OCI-LY1 (cell line): ENCODE measurements at regions not wholly inside any gene's neighbourhood (a gene's known extent, or its start where the extent isn't known, plus 50 kb on each side); places are given as distances from the start of the nearest gene placed in this dataset.

ENCODE experiments used
- H2AFZ ChIP-seq: fragments of 200-600 bp; sonication (generic), shearing (Covaris generic); 2 replicates; pipeline ENCODE4 v1.6.0; 2014; ENCODE audit warnings: antibody characterized with exemption, mild to moderate bottlenecking, low read length
- H3F3A ChIP-seq: fragments of 200-600 bp; sonication (generic), shearing (Covaris generic); 2 replicates; pipeline ENCODE4 v1.6.0; 2014; ENCODE audit warnings: mild to moderate bottlenecking, antibody characterized with exemption, low read length, moderate library complexity; ENCODE audit not compliant: insufficient read depth
- H3K27ac ChIP-seq: fragments of 200-600 bp; sonication (generic); 2 replicates; pipeline ENCODE4 v1.5.1; 2014; ENCODE audit warnings: low read length, mixed run types, mild to moderate bottlenecking, low read depth; ENCODE audit not compliant: poor library complexity, severe bottlenecking
- H3K27me3 ChIP-seq: fragments of 200-600 bp; sonication (generic); 2 replicates; pipeline ENCODE4 v1.6.0; 2014; ENCODE audit warnings: antibody characterized with exemption, mild to moderate bottlenecking, low read length, moderate library complexity; ENCODE audit not compliant: insufficient read depth
- H3K36me3 ChIP-seq: fragments of 200-600 bp; sonication (generic); 2 replicates; pipeline ENCODE4 v1.6.1; 2014; ENCODE audit warnings: mild to moderate bottlenecking, antibody characterized with exemption, low read length, moderate library complexity, mixed read lengths; ENCODE audit not compliant: insufficient read depth
- H3K4me1 ChIP-seq: fragments of 200-600 bp; sonication (generic); 2 replicates; pipeline ENCODE4 v1.5.1; 2014; ENCODE audit warnings: mild to moderate bottlenecking, low read length, moderate library complexity; ENCODE audit not compliant: insufficient read depth, severe bottlenecking
- H3K4me2 ChIP-seq: fragments of 200-600 bp; sonication (generic), shearing (Covaris generic); 2 replicates; pipeline ENCODE4 v1.6.1; 2014; ENCODE audit warnings: low read length
- H3K4me3 ChIP-seq: fragments of 200-600 bp; sonication (generic); 2 replicates; pipeline ENCODE4 v1.5.1; 2014; ENCODE audit warnings: low read length, low read depth, mild to moderate bottlenecking, mixed read lengths; ENCODE audit not compliant: poor library complexity, severe bottlenecking
- H3K79me2 ChIP-seq: fragments of 200-600 bp; shearing (Covaris generic); 2 replicates; pipeline ENCODE4 v1.6.1; 2016; ENCODE audit warnings: mixed run types, low read length, mixed read lengths; ENCODE audit not compliant: insufficient read depth
- H3K9ac ChIP-seq: fragments of 200-600 bp; sonication (generic), shearing (Covaris generic); 2 replicates; pipeline ENCODE4 v1.6.1; 2014; ENCODE audit warnings: mild to moderate bottlenecking, low read length, mixed read lengths
- H3K9me2 ChIP-seq: fragments of 200-600 bp; sonication (generic), shearing (Covaris generic); 2 replicates; pipeline ENCODE4 v1.6.1; 2014; ENCODE audit warnings: low read depth, mild to moderate bottlenecking, low read length, mixed read lengths
- H3K9me3 ChIP-seq: fragments of 200-600 bp; shearing (Covaris generic); 2 replicates; pipeline ENCODE4 v1.6.1; 2014; ENCODE audit warnings: low read length, mixed read lengths
- H4K20me1 ChIP-seq: fragments of 200-600 bp; sonication (generic), shearing (Covaris generic); 2 replicates; pipeline ENCODE4 v1.6.0; 2016; ENCODE audit warnings: mild to moderate bottlenecking, low read length; ENCODE audit not compliant: insufficient read depth
- CTCF ChIP-seq: fragments of 200-600 bp; sonication (generic), shearing (Covaris generic); IDR thresholded peaks from 2 replicates; pipeline ENCODE4 v1.5.1; 2017; ENCODE audit warnings: mild to moderate bottlenecking, antibody characterized with exemption, low read length, moderate library complexity, mixed read lengths
- EZH2 ChIP-seq: fragments of 200-600 bp; sonication (generic), shearing (Covaris generic); IDR thresholded peaks from 2 replicates; pipeline ENCODE4 v1.8.0; 2017; ENCODE audit warnings: borderline replicate concordance, mixed run types, mild to moderate bottlenecking, antibody characterized with exemption, low read length, moderate library complexity, mixed read lengths

- no peak overlapping the region for H3K4me3 ChIP-seq
- no peaks in the 10 kb centered on the region for H3K27me3 ChIP-seq
- H3K4me2 ChIP-seq, result no peak overlapping the region
- H3K27ac ChIP-seq, result no peak overlapping the region
- H3K79me2 ChIP-seq, result no peaks in the 10 kb centered on the region
- no peaks in the 10 kb centered on the region for H3F3A ChIP-seq
- TF ChIP-seq EZH2 (no peak), CTCF (no peak)
- no peaks in the 10 kb centered on the region for H3K9me2 ChIP-seq
- no peaks in the 10 kb centered on the region for H3K9me3 ChIP-seq
- H2AFZ ChIP-seq, result no peak overlapping the region
- no peaks in the 10 kb centered on the region for H3K36me3 ChIP-seq
- H3K9ac ChIP-seq, result no peak overlapping the region
- no peaks in the 10 kb centered on the region for H4K20me1 ChIP-seq
- no peaks in the 10 kb centered on the region for H3K4me1 ChIP-seq
Observed at GRCh38 chrX:43573441-43574015, 82.6 kb upstream of the MAOA start.

DNA sequence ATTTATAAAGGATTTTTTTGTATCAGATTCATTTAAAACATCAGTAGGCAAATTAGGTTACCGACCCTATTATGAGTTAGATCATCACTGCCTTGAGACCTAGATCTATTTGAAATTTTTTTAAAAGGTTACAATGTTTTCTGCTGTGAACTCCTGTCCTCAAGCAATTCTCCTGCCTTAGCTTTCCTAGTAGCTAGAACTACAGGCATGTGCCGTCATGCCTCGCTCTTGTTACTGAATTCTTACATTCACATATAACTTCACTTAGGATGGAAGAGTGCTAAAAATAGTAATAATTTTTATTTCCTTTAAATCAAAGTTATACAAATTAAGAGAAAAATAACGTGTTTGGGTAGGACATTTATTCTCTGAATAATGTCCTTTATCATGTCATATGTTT, 75.5 kb upstream of the MAOA start:
- Histone ChIP-seq H3K9me2 (no peaks in the 10 kb centered on the region), H3K27ac (no peak overlapping the region), H3K79me2 (no peaks in the 10 kb centered on the region), H3K9ac (no peak overlapping the region), H3K27me3 (no peaks in the 10 kb centered on the region), H3K9me3 (no peaks in the 10 kb centered on the region), H2AFZ (no peak overlapping the region), H3K4me3 (no peak overlapping the region), H3K4me2 (no peak overlapping the region), H3K4me1 (no peaks in the 10 kb centered on the region), H4K20me1 (no peaks in the 10 kb centered on the region), H3F3A (no peaks in the 10 kb centered on the region), H3K36me3 (no peaks in the 10 kb centered on the region)
- TF ChIP-seq EZH2 (no peak), CTCF (no peak)

DNA sequence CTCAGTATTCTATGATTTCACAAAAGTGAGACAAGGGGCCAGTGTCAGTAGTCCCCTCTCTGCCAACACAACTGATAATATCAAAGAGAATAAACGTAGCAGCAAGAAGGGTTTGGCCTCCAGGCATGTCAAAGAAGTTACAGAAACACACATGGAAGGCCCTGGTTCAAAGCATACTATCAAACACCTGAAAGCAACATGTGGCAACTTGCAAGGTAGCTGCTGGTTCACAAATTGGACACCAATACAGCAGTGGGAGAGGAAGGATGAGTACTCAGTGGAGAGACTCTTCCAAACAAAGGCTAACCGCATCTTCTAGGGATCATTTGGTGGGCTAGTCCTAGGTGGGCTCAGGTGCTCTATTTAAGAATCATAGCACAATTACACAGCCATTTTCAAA, 74.9 kb upstream of the MAOA start:
- no peak for TF ChIP-seq CTCF
- no peak for TF ChIP-seq EZH2
- Histone ChIP-seq H3K27ac (no peak overlapping the region), H3F3A (no peaks in the 10 kb centered on the region), H4K20me1 (no peaks in the 10 kb centered on the region), H2AFZ (no peak overlapping the region), H3K4me1 (no peaks in the 10 kb centered on the region), H3K4me2 (no peak overlapping the region), H3K36me3 (no peaks in the 10 kb centered on the region), H3K4me3 (no peak overlapping the region), H3K27me3 (no peaks in the 10 kb centered on the region), H3K9ac (no peak overlapping the region), H3K79me2 (no peaks in the 10 kb centered on the region), H3K9me3 (no peaks in the 10 kb centered on the region), H3K9me2 (no peaks in the 10 kb centered on the region)
